GM18519 (cell line): ENCODE measurements at regions not wholly inside any gene's neighbourhood (a gene's known extent, or its start where the extent isn't known, plus 50 kb on each side); places are given as distances from the start of the nearest gene placed in this dataset.
A peak's percentile ranks its signal among the peaks of the same experiment; 100 is the strongest.

ENCODE experiments used
- ATAC-seq: cut with Tn5 transposase; IDR thresholded peaks from one replicate; pipeline ENCODE4 v1.9.1; 2021; ENCODE audit warnings: mild to moderate bottlenecking, moderate library complexity; ENCODE audit not compliant: unreplicated experiment, low FRiP score

GRCh38 chr4:176002007-176002613 lies 63.5 kb upstream of the WDR17 start:
- peak; percentile 63 for ATAC-seq

DNA sequence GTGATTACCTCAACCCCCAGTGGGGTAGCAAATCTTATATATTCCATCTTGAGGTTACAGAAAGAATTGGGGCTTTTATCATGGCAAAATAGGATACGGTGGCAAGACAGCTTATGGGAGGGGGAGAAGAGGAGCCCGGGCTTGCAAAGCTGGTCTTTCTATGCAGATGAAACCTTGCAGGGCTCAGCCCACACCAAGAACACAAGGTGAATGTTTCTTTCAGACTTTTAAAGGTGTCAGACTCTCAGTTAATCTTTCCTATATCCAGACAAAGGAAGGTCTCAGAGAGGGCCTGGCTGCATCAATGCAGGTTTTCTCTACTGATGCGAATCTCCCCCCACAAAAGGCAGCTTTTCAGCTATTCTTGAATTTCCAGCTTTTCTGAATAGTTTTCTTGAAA lies 59.9 kb upstream of the WDR17 start:
- no peak for ATAC-seq

- no peak for ATAC-seq
Observed at GRCh38 chr4:176009254-176009653, 56.4 kb upstream of the WDR17 start.

DNA sequence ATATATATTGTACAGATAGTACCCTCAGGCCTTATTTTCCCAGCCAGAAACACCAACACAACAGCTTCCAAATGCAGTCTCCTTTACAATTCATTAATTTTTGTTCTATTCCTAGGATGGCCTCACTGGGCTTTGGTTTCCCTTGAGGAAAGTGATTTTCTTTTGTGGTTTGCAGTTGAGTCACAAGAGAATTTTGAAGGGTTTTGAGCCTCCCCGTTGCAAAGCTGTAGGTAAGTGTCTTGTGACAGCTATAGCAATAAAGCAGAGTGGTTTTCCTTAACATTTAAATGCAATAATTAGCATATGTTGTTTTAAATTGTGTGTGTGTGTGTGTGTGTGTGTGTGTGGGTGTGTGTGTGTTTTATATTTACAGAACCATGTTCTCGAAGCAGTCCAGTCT lies 54.1 kb upstream of the WDR17 start:
- ATAC-seq, result peak; percentile 5

DNA sequence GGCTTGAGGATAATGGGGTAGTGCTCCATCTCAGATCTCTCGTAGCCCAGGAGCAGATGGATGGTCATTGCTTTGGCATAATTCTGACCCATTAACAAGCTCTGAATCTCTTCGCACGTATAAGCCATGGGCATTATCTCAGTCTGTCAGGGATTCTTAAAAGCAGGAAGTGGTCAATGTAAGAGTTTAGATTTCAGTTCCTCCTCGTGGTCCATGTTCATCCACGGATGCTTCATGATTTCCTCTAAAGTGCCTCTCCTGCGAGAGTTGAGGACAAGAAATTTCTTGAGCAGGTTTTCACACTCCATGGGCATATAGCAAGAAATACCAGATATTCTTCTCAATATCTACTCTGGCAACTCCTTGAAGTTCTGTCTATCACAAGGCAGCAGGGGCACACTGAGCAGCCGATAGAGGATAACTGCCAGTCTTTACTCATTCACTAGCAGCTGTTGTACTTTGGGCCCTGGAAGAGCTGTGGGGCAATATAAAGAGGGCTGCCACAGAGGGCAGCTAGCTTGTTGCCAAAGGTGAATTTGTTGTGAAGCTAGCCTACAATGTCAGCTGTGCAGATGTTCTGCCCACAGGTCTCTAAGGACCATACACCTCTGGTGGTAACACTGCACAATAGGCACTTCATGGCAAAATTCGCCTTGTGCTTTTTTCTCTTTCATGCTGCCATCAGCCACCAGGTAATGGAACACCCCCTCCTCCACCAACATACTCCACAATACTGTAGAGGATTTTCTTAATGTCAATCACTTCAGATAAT lies 52.0 kb upstream of the WDR17 start:
- ATAC-seq, result peak; percentile 91

GRCh38 chr4:176014583-176015108 lies 51.0 kb upstream of the WDR17 start:
- ATAC-seq, result no peak
